ENCODE measurements at regions not wholly inside any gene's neighbourhood (a gene's known extent, or its start where the extent isn't known, plus 50 kb on each side); places are given as distances from the start of the nearest gene placed in this dataset.

- H3K4me3 ChIP-seq (ENCODE audit: severe bottlenecking), result no peak overlapping the region
- no peaks in the 10 kb centered on the region for H3K4me1 ChIP-seq (ENCODE audit: insufficient read depth, poor library complexity, severe bottlenecking)
- DNase-seq (ENCODE audit: low spot score) (no peak), ATAC-seq (ENCODE audit: low read depth) (no peak)
- no peaks in the 10 kb centered on the region for H3K9me3 ChIP-seq (ENCODE audit: severe bottlenecking)
- H3K27ac ChIP-seq (ENCODE audit: poor library complexity, severe bottlenecking), result no peak overlapping the region
- no peak for TF ChIP-seq CTCF (IDR thresholded peaks at IDR 0.05; ENCODE audit: poor library complexity, severe bottlenecking)
- H3K27me3 ChIP-seq (ENCODE audit: insufficient read depth, poor library complexity, severe bottlenecking), result no peaks in the 10 kb centered on the region
- H3K36me3 ChIP-seq (ENCODE audit: low read depth), result no peaks in the 10 kb centered on the region
Measured at GRCh38 chr2:155062922-155063258, 364.4 kb downstream of the KCNJ3 start.

- no peaks in the 10 kb centered on the region for H3K36me3 ChIP-seq (ENCODE audit: low read depth)
- no peak for ATAC-seq (ENCODE audit: low read depth)
- TF ChIP-seq CTCF (IDR thresholded peaks at IDR 0.05; ENCODE audit: poor library complexity, severe bottlenecking), result no peak
- no peaks in the 10 kb centered on the region for H3K4me1 ChIP-seq (ENCODE audit: insufficient read depth, poor library complexity, severe bottlenecking)
- H3K9me3 ChIP-seq (ENCODE audit: severe bottlenecking), result no peaks in the 10 kb centered on the region
- no peaks in the 10 kb centered on the region for H3K27me3 ChIP-seq (ENCODE audit: insufficient read depth, poor library complexity, severe bottlenecking)
- no peak overlapping the region for H3K27ac ChIP-seq (ENCODE audit: poor library complexity, severe bottlenecking)
- DNase-seq (ENCODE audit: low spot score), result no peak
- H3K4me3 ChIP-seq (ENCODE audit: severe bottlenecking), result no peak overlapping the region
Measured at GRCh38 chr2:155062250-155062921, 363.9 kb downstream of the KCNJ3 start.

- no peaks in the 10 kb centered on the region for H3K36me3 ChIP-seq (ENCODE audit: low read depth)
- H3K27me3 ChIP-seq (ENCODE audit: insufficient read depth, poor library complexity, severe bottlenecking), result no peaks in the 10 kb centered on the region
- no peak for TF ChIP-seq CTCF (IDR thresholded peaks at IDR 0.05; ENCODE audit: poor library complexity, severe bottlenecking)
- no peaks in the 10 kb centered on the region for H3K4me1 ChIP-seq (ENCODE audit: insufficient read depth, poor library complexity, severe bottlenecking)
- H3K4me3 ChIP-seq (ENCODE audit: severe bottlenecking), result no peak overlapping the region
- no peak for DNase-seq (ENCODE audit: low spot score)
- H3K27ac ChIP-seq (ENCODE audit: poor library complexity, severe bottlenecking), result no peak overlapping the region
- H3K9me3 ChIP-seq (ENCODE audit: severe bottlenecking), result no peaks in the 10 kb centered on the region
- ATAC-seq (ENCODE audit: low read depth), result no peak
Measured at GRCh38 chr2:155060896-155061295, 362.4 kb downstream of the KCNJ3 start.

- ATAC-seq (ENCODE audit: low read depth) (no peak), DNase-seq (ENCODE audit: low spot score) (no peak)
- no peaks in the 10 kb centered on the region for H3K4me1 ChIP-seq (ENCODE audit: insufficient read depth, poor library complexity, severe bottlenecking)
- no peaks in the 10 kb centered on the region for H3K9me3 ChIP-seq (ENCODE audit: severe bottlenecking)
- TF ChIP-seq CTCF (IDR thresholded peaks at IDR 0.05; ENCODE audit: poor library complexity, severe bottlenecking), result no peak
- no peak overlapping the region for H3K4me3 ChIP-seq (ENCODE audit: severe bottlenecking)
- H3K27ac ChIP-seq (ENCODE audit: poor library complexity, severe bottlenecking), result no peak overlapping the region
- H3K36me3 ChIP-seq (ENCODE audit: low read depth), result no peaks in the 10 kb centered on the region
- peaks cover 10% of the 10 kb centered on the region for H3K27me3 ChIP-seq (ENCODE audit: insufficient read depth, poor library complexity, severe bottlenecking)
Measured at GRCh38 chr2:155054712-155055111, 356.2 kb downstream of the KCNJ3 start.

GRCh38 chr2:155043097-155043496, 344.6 kb downstream of the KCNJ3 start:
- H3K27ac ChIP-seq (ENCODE audit: poor library complexity, severe bottlenecking), result no peak overlapping the region
- H3K4me3 ChIP-seq (ENCODE audit: severe bottlenecking), result no peak overlapping the region
- no peaks in the 10 kb centered on the region for H3K27me3 ChIP-seq (ENCODE audit: insufficient read depth, poor library complexity, severe bottlenecking)
- DNase-seq (ENCODE audit: low spot score), result no peak
- no peak for ATAC-seq (ENCODE audit: low read depth)
- no peaks in the 10 kb centered on the region for H3K4me1 ChIP-seq (ENCODE audit: insufficient read depth, poor library complexity, severe bottlenecking)
- H3K9me3 ChIP-seq (ENCODE audit: severe bottlenecking), result no peaks in the 10 kb centered on the region
- TF ChIP-seq CTCF (IDR thresholded peaks at IDR 0.05; ENCODE audit: poor library complexity, severe bottlenecking), result no peak
- H3K36me3 ChIP-seq (ENCODE audit: low read depth), result no peaks in the 10 kb centered on the region
